H1 (cell line): ENCODE measurements at regions not wholly inside any gene's neighbourhood (a gene's known extent, or its start where the extent isn't known, plus 50 kb on each side); places are given as distances from the start of the nearest gene placed in this dataset.

Experiments
- CTCF ChIA-PET: fragments of 300-600 bp; sonication (Branson Sonifier 250); formaldehyde crosslinking; loops from one replicate; lab custom pipeline; 2021; ENCODE audit not compliant: partially characterized antibody; lab: Charles Lee
- POLR2A ChIA-PET: fragments of 300-600 bp; sonication (Branson Sonifier 250); formaldehyde crosslinking; loops from one replicate; lab custom pipeline; 2021; ENCODE audit warnings: inconsistent platforms; ENCODE audit not compliant: partially characterized antibody; lab: Charles Lee
- DNase-seq, 2 experiments: peaks; one replicate each; pipeline versions ENCODE4 v3.0.0 to v3.0.0-alpha.2; 2010 to 2022; ENCODE audit warnings: low spot score in 2 of 2, low read depth in 1 of 2, mixed read lengths in 1 of 2
- FAIRE-seq: peaks from 2 replicates; lab custom pipeline; 2011; peaks lifted over from hg19 to GRCh38; lab: Jason Lieb, UNC
- H2AFZ ChIP-seq: 2 replicates; pipeline ENCODE4 v1.8.1; 2012; ENCODE audit warnings: low read length, inconsistent platforms
- H2AK5ac ChIP-seq: 2 replicates; pipeline ENCODE4 v1.6.1; 2013; ENCODE audit warnings: low read depth, low read length
- H2BK120ac ChIP-seq: replicated peaks from 2 replicates; pipeline ENCODE3; 2013; ENCODE audit warnings: low read depth, low read length, inconsistent platforms
- H2BK12ac ChIP-seq: 2 replicates; pipeline ENCODE4 v1.6.1; 2013; ENCODE audit warnings: low read depth, low read length
- H2BK15ac ChIP-seq: 2 replicates; pipeline ENCODE4 v1.6.1; 2013; ENCODE audit warnings: low read length
- H2BK20ac ChIP-seq: 2 replicates; pipeline ENCODE4 v1.6.1; 2013; ENCODE audit warnings: low read length
- H2BK5ac ChIP-seq: 2 replicates; pipeline ENCODE4 v1.6.1; 2013; ENCODE audit warnings: low read depth, low read length
- H3K14ac ChIP-seq: 2 replicates; pipeline ENCODE4 v1.6.1; 2013; ENCODE audit warnings: inconsistent platforms; ENCODE audit not compliant: insufficient read length
- H3K18ac ChIP-seq: 2 replicates; pipeline ENCODE4 v1.6.1; 2013; ENCODE audit warnings: low read length; ENCODE audit errors: extremely low read depth
- H3K23ac ChIP-seq: 2 replicates; pipeline ENCODE4 v1.6.1; 2013; ENCODE audit warnings: inconsistent platforms; ENCODE audit not compliant: insufficient read length
- H3K23me2 ChIP-seq: 2 replicates; pipeline ENCODE4 v1.6.1; 2013; ENCODE audit warnings: low read depth, low read length
- H3K27ac ChIP-seq: 2 replicates; pipeline ENCODE4 v1.6.1; 2011; ENCODE audit warnings: low read depth, low read length, inconsistent platforms
- H3K27me3 ChIP-seq, 4 experiments: replicated peaks in 1 of 4; 1 replicate in 1 of 4; 2 replicates in 3 of 4; pipeline versions ENCODE4 v1.6.1 to v1.8.1; 2011 to 2013; ENCODE audit warnings: low read length in 3 of 4, mild to moderate bottlenecking in 3 of 4, inconsistent platforms in 2 of 4, mixed read lengths in 2 of 4, moderate library complexity in 1 of 4; ENCODE audit not compliant: control insufficient read depth in 3 of 4, insufficient read depth in 3 of 4; ENCODE audit errors: extremely low read depth in 1 of 4
- H3K36me3 ChIP-seq, 4 experiments: 2 replicates each; pipeline versions ENCODE4 v1.6.1 to v1.8.1; 2011 to 2013; ENCODE audit warnings: mild to moderate bottlenecking in 4 of 4, low read length in 3 of 4, moderate library complexity in 2 of 4, control low read depth in 1 of 4, inconsistent platforms in 1 of 4; ENCODE audit not compliant: insufficient read depth in 4 of 4, control insufficient read depth in 2 of 4
- H3K4ac ChIP-seq: replicated peaks from 2 replicates; pipeline ENCODE3; 2013; ENCODE audit warnings: low read length, low read depth, mixed read lengths, inconsistent platforms; ENCODE audit not compliant: insufficient read length
- H3K4me1 ChIP-seq, 4 experiments: replicated peaks in 1 of 4; 1 replicate in 1 of 4; 2 replicates in 3 of 4; pipeline versions ENCODE4 v1.6.1 to v1.8.1; 2011 to 2013; ENCODE audit warnings: low read length in 3 of 4, inconsistent platforms in 2 of 4, mixed read lengths in 1 of 4; ENCODE audit not compliant: insufficient read depth in 4 of 4, control insufficient read depth in 3 of 4
- H3K4me2 ChIP-seq, 2 experiments: 2 replicates each; pipeline versions ENCODE4 v1.6.1 to v1.8.1; 2011 to 2013; ENCODE audit warnings: low read depth in 2 of 2, low read length in 2 of 2, control low read depth in 1 of 2, inconsistent platforms in 1 of 2, mild to moderate bottlenecking in 1 of 2; ENCODE audit not compliant: insufficient read depth in 1 of 2
- H3K4me3 ChIP-seq, 4 experiments: fragments of 200-600, 300-600 bp in 1 of 4; sonication (generic), shearing (Covaris generic), sonication (Bioruptor Twin) in 1 of 4; 2 replicates each; pipeline versions ENCODE4 v1.5.1 to v1.8.1; 2011 to 2016; ENCODE audit warnings: low read length in 4 of 4, low read depth in 3 of 4, control low read depth in 2 of 4, inconsistent platforms in 2 of 4, mild to moderate bottlenecking in 2 of 4, mixed read lengths in 1 of 4, moderate library complexity in 1 of 4; ENCODE audit not compliant: insufficient read depth in 2 of 4; ENCODE audit errors: extremely low read depth in 1 of 4
- H3K56ac ChIP-seq: replicated peaks from 2 replicates; pipeline ENCODE3; 2013; ENCODE audit warnings: low read depth, mild to moderate bottlenecking, mixed read lengths, low read length, inconsistent platforms; ENCODE audit not compliant: insufficient read length
- H3K79me1 ChIP-seq: 2 replicates; pipeline ENCODE4 v1.6.1; 2013; ENCODE audit warnings: low read depth, low read length, control low read depth
- H3K79me2 ChIP-seq, 2 experiments: 2 replicates each; pipeline versions ENCODE4 v1.6.1 to v1.8.1; 2012 to 2013; ENCODE audit warnings: low read length in 2 of 2, mild to moderate bottlenecking in 2 of 2, inconsistent platforms in 1 of 2; ENCODE audit not compliant: insufficient read depth in 2 of 2, control insufficient read depth in 1 of 2
- H3K9ac ChIP-seq, 4 experiments: replicated peaks in 1 of 4; 1 replicate in 1 of 4; 2 replicates in 3 of 4; pipeline versions ENCODE4 v1.6.1 to v1.8.1; 2011 to 2013; ENCODE audit warnings: low read depth in 3 of 4, low read length in 3 of 4, control low read depth in 2 of 4, mild to moderate bottlenecking in 2 of 4, moderate library complexity in 2 of 4, inconsistent platforms in 1 of 4; ENCODE audit errors: extremely low read depth in 1 of 4
- H3K9me3 ChIP-seq, 2 experiments: 2 replicates each; pipeline versions ENCODE4 v1.6.1 to v1.8.1; 2012 to 2013; ENCODE audit warnings: mild to moderate bottlenecking in 2 of 2, moderate library complexity in 2 of 2, control low read depth in 1 of 2, inconsistent platforms in 1 of 2, low read depth in 1 of 2, low read length in 1 of 2, mixed read lengths in 1 of 2; ENCODE audit not compliant: insufficient read depth in 2 of 2
- H4K20me1 ChIP-seq, 2 experiments: replicated peaks in 1 of 2; 2 replicates each; pipeline versions ENCODE3 to v1.8.1; 2011 to 2013; ENCODE audit warnings: inconsistent platforms in 2 of 2, low read length in 2 of 2, mild to moderate bottlenecking in 1 of 2; ENCODE audit not compliant: insufficient read depth in 2 of 2, control insufficient read depth in 1 of 2
- H4K5ac ChIP-seq: 2 replicates; pipeline ENCODE4 v1.6.1; 2013; ENCODE audit warnings: low read length, low read depth, mixed read lengths, inconsistent platforms; ENCODE audit not compliant: insufficient read length
- H4K8ac ChIP-seq: 2 replicates; pipeline ENCODE4 v1.8.0; 2013; ENCODE audit warnings: mild to moderate bottlenecking, moderate library complexity, low read length, inconsistent platforms; ENCODE audit not compliant: insufficient read depth; ENCODE audit errors: extremely low read depth
- H4K91ac ChIP-seq: replicated peaks from 2 replicates; pipeline ENCODE3; 2013; ENCODE audit warnings: low read length, mixed read lengths, inconsistent platforms; ENCODE audit not compliant: insufficient read length
- ASH2L ChIP-seq: fragments of 200-600, 300-600 bp; sonication (generic); IDR thresholded peaks from one replicate; pipeline ENCODE4 v1.7.1; 2017; ENCODE audit warnings: low read length
- BACH1 ChIP-seq: IDR thresholded peaks from 2 replicates; pipeline ENCODE4 v1.6.1; 2012; ENCODE audit warnings: low read length, improper control_type of control experiment
- BRCA1 ChIP-seq: IDR thresholded peaks from 2 replicates; pipeline ENCODE4 v1.6.1; 2012; ENCODE audit warnings: low read depth, low read length, improper control_type of control experiment
- CEBPB ChIP-seq: IDR thresholded peaks from 2 replicates; pipeline ENCODE4 v1.6.1; 2012; ENCODE audit warnings: low read depth, low read length
- CHD1 ChIP-seq: IDR thresholded peaks from 2 replicates; pipeline ENCODE4 v1.6.1; 2012; ENCODE audit warnings: low read depth, low read length, improper control_type of control experiment
- HDAC6 ChIP-seq: IDR thresholded peaks from one replicate; pipeline ENCODE4 v1.7.1; 2012; ENCODE audit warnings: low read depth, mild to moderate bottlenecking, inconsistent platforms, low read length, moderate library complexity
- JUN ChIP-seq: IDR thresholded peaks from 2 replicates; pipeline ENCODE4 v1.6.1; 2011; ENCODE audit warnings: low read depth, mild to moderate bottlenecking, improper control_type of control experiment, low read length
- JUND ChIP-seq: IDR thresholded peaks from 2 replicates; pipeline ENCODE4 v1.6.1; 2011; ENCODE audit warnings: mild to moderate bottlenecking, improper control_type of control experiment, low read length
- NRF1 ChIP-seq: IDR thresholded peaks from 2 replicates; pipeline ENCODE4 v1.6.1; 2011; ENCODE audit warnings: mild to moderate bottlenecking, low read depth, low read length, improper control_type of control experiment
- SP4 ChIP-seq: IDR thresholded peaks from 2 replicates; pipeline ENCODE4 v1.6.1; 2012; ENCODE audit warnings: low read length, inconsistent platforms
- TCF12 ChIP-seq: IDR thresholded peaks from 2 replicates; pipeline ENCODE4 v1.6.1; 2011; ENCODE audit warnings: low read depth, mild to moderate bottlenecking, low read length
- WGBS, 2 experiments: shearing (Covaris generic) in 1 of 2; methylation state at CpG; one replicate each; pipeline versions ENCODE4 v1.1.6 to v1.1.7; 2013 to 2015; ENCODE audit warnings: low lambda C conversion rate in 2 of 2, mixed read lengths in 2 of 2, inconsistent platforms in 1 of 2, low coverage in 1 of 2, missing lambda C conversion rate in 1 of 2; ENCODE audit not compliant: insufficient replicate concordance in 2 of 2, insufficient coverage in 1 of 2, insufficient read length in 1 of 2; ENCODE audit errors: extremely low coverage in 1 of 2, missing lambda C conversion rate in 1 of 2; 5-methylcytosine and 5-hydroxymethylcytosine counted together
- TF ChIP-seq, protein P1 (sequence below): IDR thresholded peaks from 2 replicates; pipeline ENCODE4 v1.6.1; 2012; ENCODE audit warnings: inconsistent platforms

DNA sequence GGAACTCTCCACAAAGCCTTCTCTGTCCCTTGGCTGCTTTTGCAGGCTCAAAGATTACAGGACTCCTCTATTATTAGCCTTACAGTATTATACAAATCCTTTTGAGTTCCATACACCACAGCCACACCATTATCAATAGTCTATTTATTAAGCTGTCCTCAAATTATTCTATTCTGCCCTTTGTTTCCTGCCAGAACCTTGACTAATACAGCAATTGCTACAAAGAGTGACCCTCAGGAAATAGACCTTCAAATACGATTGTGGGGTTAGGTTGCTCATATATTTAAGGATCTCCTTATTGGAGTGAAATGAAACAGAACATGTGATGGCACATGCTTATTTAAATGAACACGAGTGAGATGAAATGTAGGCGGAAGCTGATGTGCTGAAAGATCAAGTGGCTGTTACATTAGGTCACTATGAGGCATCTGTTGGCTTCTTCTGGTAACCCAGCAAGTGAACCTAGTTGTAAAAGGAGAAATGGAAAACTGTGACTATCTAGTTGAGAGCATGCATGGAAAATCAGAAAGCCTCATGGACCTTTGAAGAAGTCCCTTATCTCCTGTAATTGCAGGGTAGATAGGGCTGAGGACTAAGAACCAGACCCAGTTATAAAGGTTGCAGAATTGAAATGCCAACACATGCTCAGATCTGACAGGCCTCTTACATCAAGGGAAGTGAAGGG, 75.5 kb downstream of the AVPR1A start:
- no peak for TF ChIP-seq JUND
- no peak for TF ChIP-seq CHD1
- TF ChIP-seq BRCA1: no peak
- TF ChIP-seq, protein P1, sequence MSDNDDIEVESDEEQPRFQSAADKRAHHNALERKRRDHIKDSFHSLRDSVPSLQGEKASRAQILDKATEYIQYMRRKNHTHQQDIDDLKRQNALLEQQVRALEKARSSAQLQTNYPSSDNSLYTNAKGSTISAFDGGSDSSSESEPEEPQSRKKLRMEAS: no peak
- TF ChIP-seq CEBPB: no peak
- TF ChIP-seq SP4: no peak
- no peak for TF ChIP-seq HDAC6
- TF ChIP-seq TCF12: no peak
- TF ChIP-seq JUN: no peak
- TF ChIP-seq ASH2L: no peak
- TF ChIP-seq BACH1: no peak
- TF ChIP-seq NRF1: no peak
- no peaks in the 10 kb centered on the region for H3K9me3 ChIP-seq
- H4K20me1 ChIP-seq: no peaks in the 10 kb centered on the region
- no peak overlapping the region for H4K91ac ChIP-seq
- no peaks in the 10 kb centered on the region for H3K79me1 ChIP-seq
- H3K4me1 ChIP-seq: peaks cover 0 to 3% (median 0%) of the 10 kb centered on the region in 4 experiments; a peak in 1 of 7 replicates
- H3K14ac ChIP-seq: no peak overlapping the region
- no peak overlapping the region for H4K5ac ChIP-seq
- no peaks in the 10 kb centered on the region for H3K36me3 ChIP-seq
- H2AK5ac ChIP-seq: no peak overlapping the region
- H3K4me2 ChIP-seq: no peak overlapping the region
- CTCF ChIA-PET: interaction anchor here (0.9 kb wide), 1 partner anchor 89 kb away, joined by 3 read pairs; no protein-coding TSS in a partner anchor
- no peak overlapping the region for H2BK12ac ChIP-seq
- WGBS, 2 experiments: 88% methylated on average over 3 of the region's 3 CpGs; no CpG with 5 or more reads in 1 of the 2 experiments
- FAIRE-seq (no peak), DNase-seq (no peak)
- no peak overlapping the region for H2BK20ac ChIP-seq
- no peak overlapping the region for H2BK5ac ChIP-seq
- H3K79me2 ChIP-seq: no peaks in the 10 kb centered on the region
- no peak overlapping the region for H3K27ac ChIP-seq
- no peaks in the 10 kb centered on the region for H3K23me2 ChIP-seq
- H3K4me3 ChIP-seq: no peak overlapping the region
- no peak overlapping the region for H3K18ac ChIP-seq
- H3K23ac ChIP-seq: no peak overlapping the region
- H3K56ac ChIP-seq: no peak overlapping the region
- H2BK120ac ChIP-seq: no peak overlapping the region
- POLR2A ChIA-PET: no interaction called here
- H3K27me3 ChIP-seq: no peaks in the 10 kb centered on the region
- H2BK15ac ChIP-seq: no peak overlapping the region
- no peak overlapping the region for H3K9ac ChIP-seq
- no peak overlapping the region for H4K8ac ChIP-seq
- H2AFZ ChIP-seq: no peak overlapping the region
- no peak overlapping the region for H3K4ac ChIP-seq
